B cell (primary cell): ENCODE measurements at regions not wholly inside any gene's neighbourhood (a gene's known extent, or its start where the extent isn't known, plus 50 kb on each side); places are given as distances from the start of the nearest gene placed in this dataset.

Experiments used
- ATAC-seq: fragments of 200-7000 bp; cut with Tn5 transposase; one replicate; pipeline ENCODE4 v1.10.0; 2021; ENCODE audit warnings: low read depth, mild to moderate bottlenecking, moderate number of reproducible peaks, moderate library complexity
- CTCF ChIA-PET: fragments of 350-600 bp; sonication (Branson Sonifier 250); formaldehyde crosslinking; loops from one replicate; lab custom pipeline; 2021; ENCODE audit warnings: antibody characterized with exemption, inconsistent platforms; lab: Charles Lee
- POLR2A ChIA-PET: fragments of 350-600 bp; sonication (Branson Sonifier 250); formaldehyde crosslinking; loops from one replicate; lab custom pipeline; 2021; ENCODE audit warnings: antibody characterized with exemption; lab: Charles Lee
- DNase-seq: peaks from one replicate; pipeline ENCODE4 v3.0.0; 2013
- H2AFZ ChIP-seq: 2 replicates; pipeline ENCODE4 v1.6.1; 2012; ENCODE audit warnings: mild to moderate bottlenecking, low read depth, low read length; ENCODE audit not compliant: insufficient read depth, poor library complexity, severe bottlenecking
- H3K27ac ChIP-seq, 2 donors: 1 replicate in 1 of 2; 2 replicates in 1 of 2; pipeline ENCODE4 v1.5.1; 2012 to 2013; ENCODE audit warnings: low read length in 2 of 2, mild to moderate bottlenecking in 2 of 2, moderate library complexity in 1 of 2
- H3K27me3 ChIP-seq, 4 experiments: fragments of 200-600 bp in 1 of 4; sonication (generic) in 1 of 4; replicated peaks in 1 of 4; 1 replicate in 2 of 4; 2 replicates in 2 of 4; pipeline versions ENCODE4 v1.6.1 to v1.7.0; 2013 to 2016; ENCODE audit warnings: low read length in 3 of 4, mild to moderate bottlenecking in 2 of 4, mixed read lengths in 1 of 4, moderate library complexity in 1 of 4; ENCODE audit not compliant: insufficient read depth in 4 of 4, control insufficient read depth in 3 of 4; ENCODE audit errors: control extremely low read depth in 1 of 4
- H3K36me3 ChIP-seq, 2 experiments: replicated peaks in 1 of 2; 1 replicate in 1 of 2; 2 replicates in 1 of 2; pipeline versions ENCODE4 v1.6.1 to v1.7.1; 2013; ENCODE audit warnings: low read length in 1 of 2; ENCODE audit not compliant: insufficient read depth in 2 of 2, control insufficient read depth in 1 of 2; ENCODE audit errors: control extremely low read depth in 1 of 2, extremely low read depth in 1 of 2
- H3K4me1 ChIP-seq, 2 donors: fragments of 200-600 bp in 1 of 2; sonication (generic) in 1 of 2; 1 replicate in 1 of 2; 2 replicates in 1 of 2; pipeline versions ENCODE4 v1.5.1 to v1.6.1; 2013 to 2017; ENCODE audit warnings: low read length in 2 of 2; ENCODE audit not compliant: control insufficient read depth in 2 of 2, insufficient read depth in 2 of 2
- H3K4me2 ChIP-seq: replicated peaks from 2 replicates; pipeline ENCODE3; 2012; ENCODE audit warnings: mild to moderate bottlenecking, low read depth, low read length; ENCODE audit not compliant: poor library complexity, severe bottlenecking
- H3K4me3 ChIP-seq, 5 experiments: fragments of 200-600 bp in 1 of 5; sonication (generic) in 1 of 5; 1 replicate in 3 of 5; 2 replicates in 2 of 5; pipeline versions ENCODE4 v1.5.1 to v1.7.0; 2011 to 2016; ENCODE audit warnings: low read length in 4 of 5, mild to moderate bottlenecking in 4 of 5, low read depth in 2 of 5, control low read depth in 1 of 5, moderate library complexity in 1 of 5; ENCODE audit not compliant: insufficient read depth in 1 of 5; ENCODE audit errors: control extremely low read depth in 1 of 5, extremely low read depth in 1 of 5
- H3K79me2 ChIP-seq: fragments of 200-600 bp; sonication (generic); one replicate; pipeline ENCODE4 v1.6.0; 2016; ENCODE audit warnings: low read length; ENCODE audit not compliant: control insufficient read depth, insufficient read depth
- H3K9ac ChIP-seq: fragments of 200-600 bp; sonication (generic); 2 replicates; pipeline ENCODE4 v1.6.1; 2017; ENCODE audit warnings: mild to moderate bottlenecking, low read length, moderate library complexity
- H3K9me3 ChIP-seq, 3 donors: one replicate each; pipeline versions ENCODE4 v1.6.1 to v1.7.1; 2013; ENCODE audit warnings: low read length in 2 of 3; ENCODE audit not compliant: control insufficient read depth in 2 of 3, insufficient read depth in 1 of 3; ENCODE audit errors: control extremely low read depth in 1 of 3
- H4K20me1 ChIP-seq: 2 replicates; pipeline ENCODE4 v1.6.0; 2012; ENCODE audit warnings: mild to moderate bottlenecking, low read length; ENCODE audit not compliant: insufficient read depth, control insufficient read depth, poor library complexity, severe bottlenecking
- H3K27ac Mint-ChIP-seq: one replicate; pipeline ENCODE4 v1.8.0; 2021; ENCODE audit warnings: mixed read lengths
- H3K27me3 Mint-ChIP-seq: one replicate; pipeline ENCODE4 v1.8.0; 2021; ENCODE audit warnings: mixed read lengths
- H3K4me1 Mint-ChIP-seq: one replicate; pipeline ENCODE4 v1.8.0; 2021; ENCODE audit warnings: mixed read lengths
- H3K4me3 Mint-ChIP-seq: one replicate; pipeline ENCODE4 v1.8.0; 2021; ENCODE audit warnings: mixed read lengths
- H3K9me3 Mint-ChIP-seq: one replicate; pipeline ENCODE4 v1.8.0; 2022; ENCODE audit warnings: mixed read lengths; ENCODE audit not compliant: insufficient read depth
- CTCF ChIP-seq: fragments of 200-600 bp; IDR thresholded peaks from one replicate; pipeline ENCODE4 v1.8.0; 2022; ENCODE audit warnings: antibody characterized with exemption, mild to moderate bottlenecking
- EZH2 ChIP-seq: IDR thresholded peaks from 2 replicates; pipeline ENCODE4 v1.6.1; 2012; ENCODE audit warnings: borderline replicate concordance, low read depth, mild to moderate bottlenecking, moderate library complexity, low read length; ENCODE audit not compliant: insufficient read depth, poor library complexity, severe bottlenecking
- WGBS: methylation state at CpG from one replicate; pipeline ENCODE4 v1.1.5; 2013; ENCODE audit warnings: missing lambda C conversion rate; ENCODE audit not compliant: insufficient coverage; 5-methylcytosine and 5-hydroxymethylcytosine counted together
- intact Hi-C: fragments of 100-400 bp; cut with micrococcal nuclease; formaldehyde crosslinking; loops from one replicate; pipeline ENCODE4 v1.10.0; 2022

GRCh38 chr17:69900101-69900500 is 174.9 kb upstream of the KCNJ16 start:
- ATAC-seq (no peak), DNase-seq (no peak)
- 100% methylated on average over 1 of the region's 3 CpGs for WGBS
- H3K9ac ChIP-seq, result no peak overlapping the region
- CTCF ChIA-PET, result no interaction called here
- no peaks in the 10 kb centered on the region for H3K27me3 Mint-ChIP-seq
- H3K4me2 ChIP-seq, result no peak overlapping the region
- H3K36me3 ChIP-seq, result no peaks in the 10 kb centered on the region
- no peak overlapping the region for H3K27ac Mint-ChIP-seq
- H3K4me1 Mint-ChIP-seq, result no peaks in the 10 kb centered on the region
- H3K4me3 Mint-ChIP-seq, result no peak overlapping the region
- no peak overlapping the region for H3K4me3 ChIP-seq
- POLR2A ChIA-PET, result no interaction called here
- H2AFZ ChIP-seq, result no peak overlapping the region
- H3K4me1 ChIP-seq, result no peaks in the 10 kb centered on the region
- no peaks in the 10 kb centered on the region for H4K20me1 ChIP-seq
- H3K79me2 ChIP-seq, result no peaks in the 10 kb centered on the region
- H3K9me3 ChIP-seq, result no peaks in the 10 kb centered on the region
- TF ChIP-seq CTCF, result no peak
- no peak for TF ChIP-seq EZH2
- no peaks in the 10 kb centered on the region for H3K9me3 Mint-ChIP-seq
- no peak overlapping the region for H3K27ac ChIP-seq
- no peaks in the 10 kb centered on the region for H3K27me3 ChIP-seq
- intact Hi-C loops, result no loop called here

GRCh38 chr17:69900829-69901228 is 174.2 kb upstream of the KCNJ16 start:
- H3K27me3 ChIP-seq, result no peaks in the 10 kb centered on the region
- no peak overlapping the region for H3K27ac ChIP-seq
- no peak overlapping the region for H3K4me3 ChIP-seq
- no peaks in the 10 kb centered on the region for H3K36me3 ChIP-seq
- no peaks in the 10 kb centered on the region for H4K20me1 ChIP-seq
- TF ChIP-seq EZH2, result no peak
- no peak for TF ChIP-seq CTCF
- WGBS, result 93% methylated on average over 8 of the region's 8 CpGs
- no peak overlapping the region for H3K4me3 Mint-ChIP-seq
- H3K9me3 Mint-ChIP-seq, result no peaks in the 10 kb centered on the region
- H3K79me2 ChIP-seq, result no peaks in the 10 kb centered on the region
- no peaks in the 10 kb centered on the region for H3K9me3 ChIP-seq
- intact Hi-C loops, result no loop called here
- H3K4me1 ChIP-seq, result no peaks in the 10 kb centered on the region
- CTCF ChIA-PET, result no interaction called here
- H3K4me1 Mint-ChIP-seq, result no peaks in the 10 kb centered on the region
- POLR2A ChIA-PET, result no interaction called here
- no peak for DNase-seq
- ATAC-seq, result no peak
- H3K9ac ChIP-seq, result no peak overlapping the region
- no peaks in the 10 kb centered on the region for H3K27me3 Mint-ChIP-seq
- no peak overlapping the region for H3K4me2 ChIP-seq
- H3K27ac Mint-ChIP-seq, result no peak overlapping the region
- no peak overlapping the region for H2AFZ ChIP-seq
